Sigmoid colon (tissue), 4 donors: ENCODE measurements at regions not wholly inside any gene's neighbourhood (a gene's known extent, or its start where the extent isn't known, plus 50 kb on each side); places are given as distances from the start of the nearest gene placed in this dataset.
"Not testable (repeated sequence)": the region's sequence is repeated elsewhere in the genome, so short reads cannot be mapped to it uniquely, and the experiment has no call there.

ENCODE experiments used
- POLR2A ChIP-seq, 2 donors: fragments of 450-650 bp; IDR thresholded peaks; one replicate each; pipeline ENCODE4 v1.6.1; 2016; ENCODE audit warnings: antibody characterized with exemption in 2 of 2, mild to moderate bottlenecking in 2 of 2, moderate library complexity in 2 of 2
- POLR2AphosphoS5 ChIP-seq, 4 donors: sonication (generic); formaldehyde crosslinking; IDR thresholded peaks; one replicate each; pipeline ENCODE4 v1.6.1; 2017; ENCODE audit warnings: antibody characterized with exemption in 4 of 4
- TF ChIP-seq, protein P1 (sequence below), 4 experiments: fragments of 450-650 bp in 3 of 4; fragments of 200-600 bp in 1 of 4; IDR thresholded peaks; one replicate each; pipeline ENCODE4 v1.5.1; 2016 to 2019; ENCODE audit warnings: antibody characterized with exemption in 4 of 4, mild to moderate bottlenecking in 3 of 4, moderate library complexity in 2 of 4

DNA sequence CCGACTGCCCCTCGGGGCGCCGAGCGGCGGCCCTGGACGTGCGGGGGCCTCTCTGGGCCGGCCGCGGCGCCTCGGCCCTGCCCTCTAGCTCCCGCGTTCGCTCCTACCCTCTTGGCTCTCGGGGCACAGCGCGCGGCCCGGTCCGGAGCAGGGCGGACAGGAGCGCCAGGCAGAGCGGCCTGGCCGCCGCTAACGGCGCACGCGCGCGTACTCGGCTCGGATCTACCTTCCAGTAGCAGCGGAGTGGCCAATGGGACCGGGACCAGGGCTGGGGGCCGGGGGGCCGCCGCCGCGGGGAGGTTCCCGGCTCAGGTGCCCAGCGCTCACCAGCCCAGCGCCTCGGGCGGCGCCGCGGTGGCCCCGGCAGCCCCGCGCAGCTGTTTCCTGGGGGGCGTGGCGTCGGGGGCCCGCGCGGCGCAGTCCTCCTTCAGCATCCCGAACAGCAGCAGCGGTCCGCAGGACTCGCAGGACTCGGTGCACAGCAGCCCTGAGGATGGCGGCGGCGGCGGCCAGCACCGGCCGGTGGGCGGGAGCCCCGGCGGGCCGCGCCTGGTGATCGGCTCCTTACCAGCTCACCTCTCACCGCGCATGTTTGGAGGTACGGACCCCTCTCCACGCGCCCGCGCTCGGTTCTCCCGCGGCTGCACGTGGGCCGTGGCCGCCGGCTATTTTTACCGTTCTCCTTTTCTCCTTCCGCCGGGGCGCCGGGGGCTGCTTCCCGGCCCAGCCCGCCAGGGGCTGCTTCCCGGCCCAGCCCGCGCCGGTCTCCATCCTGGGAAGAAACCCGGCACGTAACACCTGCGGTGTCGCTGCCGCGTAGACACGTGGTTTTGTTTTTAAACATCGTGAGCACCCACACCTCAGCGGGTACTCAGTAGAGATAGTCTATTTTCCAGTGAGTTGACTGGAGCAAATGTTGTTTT is 162.9 kb downstream of the KBTBD2 start:
- TF ChIP-seq, protein P1, sequence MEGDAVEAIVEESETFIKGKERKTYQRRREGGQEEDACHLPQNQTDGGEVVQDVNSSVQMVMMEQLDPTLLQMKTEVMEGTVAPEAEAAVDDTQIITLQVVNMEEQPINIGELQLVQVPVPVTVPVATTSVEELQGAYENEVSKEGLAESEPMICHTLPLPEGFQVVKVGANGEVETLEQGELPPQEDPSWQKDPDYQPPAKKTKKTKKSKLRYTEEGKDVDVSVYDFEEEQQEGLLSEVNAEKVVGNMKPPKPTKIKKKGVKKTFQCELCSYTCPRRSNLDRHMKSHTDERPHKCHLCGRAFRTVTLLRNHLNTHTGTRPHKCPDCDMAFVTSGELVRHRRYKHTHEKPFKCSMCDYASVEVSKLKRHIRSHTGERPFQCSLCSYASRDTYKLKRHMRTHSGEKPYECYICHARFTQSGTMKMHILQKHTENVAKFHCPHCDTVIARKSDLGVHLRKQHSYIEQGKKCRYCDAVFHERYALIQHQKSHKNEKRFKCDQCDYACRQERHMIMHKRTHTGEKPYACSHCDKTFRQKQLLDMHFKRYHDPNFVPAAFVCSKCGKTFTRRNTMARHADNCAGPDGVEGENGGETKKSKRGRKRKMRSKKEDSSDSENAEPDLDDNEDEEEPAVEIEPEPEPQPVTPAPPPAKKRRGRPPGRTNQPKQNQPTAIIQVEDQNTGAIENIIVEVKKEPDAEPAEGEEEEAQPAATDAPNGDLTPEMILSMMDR (IDR thresholded peaks at IDR 0.05): not testable (repeated sequence)
- TF ChIP-seq POLR2A, POLR2AphosphoS5 (IDR thresholded peaks at IDR 0.05): not testable (repeated sequence)
